ENCODE measurements at regions not wholly inside any gene's neighbourhood (a gene's known extent, or its start where the extent isn't known, plus 50 kb on each side); places are given as distances from the start of the nearest gene placed in this dataset.

- DNase-seq (ENCODE audit: low read depth, low spot score) (no peak), FAIRE-seq (no peak)
- Histone ChIP-seq H3K4me2 (ENCODE audit: insufficient read depth, low read length) (no peak overlapping the region), H3K4me1 (ENCODE audit: control insufficient read depth, extremely low read depth, insufficient read depth, low read length) (peaks cover 34% of the 10 kb centered on the region), H3K9me3 (replicated peaks; ENCODE audit: control insufficient read depth, insufficient read depth, low read length) (no peaks in the 10 kb centered on the region), H3K9me1 (replicated peaks; ENCODE audit: control insufficient read depth, extremely low read depth, insufficient read depth, low read length) (no peaks in the 10 kb centered on the region), H3K36me3 (ENCODE audit: control insufficient read depth in 2 of 2, extremely low read depth in 1 of 2, insufficient read depth in 2 of 2, low read length in 2 of 2) (no peaks in the 10 kb centered on the region), H3K9ac (replicated peaks; ENCODE audit: extremely low read depth, insufficient read depth, low read length) (no peak overlapping the region), H3K4me3 (replicated peaks in 1 of 3; ENCODE audit: insufficient read depth in 1 of 3, low read depth in 1 of 3, low read length in 3 of 3) (no peak overlapping the region), H3K27me3 (ENCODE audit: control insufficient read depth in 2 of 2, insufficient read depth in 2 of 2, low read length in 2 of 2) (no peaks in the 10 kb centered on the region), H3K79me2 (ENCODE audit: control insufficient read depth, insufficient read depth, low read length) (no peaks in the 10 kb centered on the region), H3K27ac (ENCODE audit: insufficient read depth, low read depth, low read length) (no peak overlapping the region), H2AFZ (ENCODE audit: low read depth, low read length) (no peak overlapping the region), H4K20me1 (replicated peaks; ENCODE audit: control insufficient read depth, extremely low read depth, insufficient read depth, low read length) (no peaks in the 10 kb centered on the region)
- TF ChIP-seq MYC (IDR thresholded peaks at IDR 0.05; ENCODE audit: low read depth, low read length) (no peak), JUN (IDR thresholded peaks at IDR 0.05; ENCODE audit: borderline replicate concordance, insufficient read depth, insufficient read length, low read depth) (no peak), POLR2AphosphoS5 (IDR thresholded peaks at IDR 0.05; ENCODE audit: insufficient read depth, low read depth, low read length) (no peak), MAX (IDR thresholded peaks at IDR 0.05; ENCODE audit: insufficient read depth, insufficient read length) (no peak), CTCF (IDR thresholded peaks at IDR 0.05; ENCODE audit: extremely low read depth in 1 of 2, insufficient read depth in 1 of 2, low read depth in 1 of 2, low read length in 2 of 2) (no peak), POLR2A (IDR thresholded peaks at IDR 0.05; ENCODE audit: low read depth, low read length) (no peak), FOS (IDR thresholded peaks at IDR 0.05; ENCODE audit: borderline replicate concordance, insufficient read depth, low read length) (no peak), EZH2 (IDR thresholded peaks at IDR 0.05; ENCODE audit: borderline replicate concordance, low read depth, low read length, severe bottlenecking) (no peak), GATA2 (IDR thresholded peaks at IDR 0.05; ENCODE audit: insufficient read depth, insufficient read length, low read depth, low read length) (no peak)
- dilution Hi-C loops (cut with MboI; ENCODE audit: extremely low pct_ligation_motif_present, low sequenced_read_pairs) (no loop called here), intact Hi-C loops (cut with micrococcal nuclease) (no loop called here)
- BruUV-seq (replicated peaks): no TSS peak
- POLR2A ChIA-PET: no interaction called here
- CTCF ChIA-PET: interaction anchor here (2.2 kb wide), 1 partner anchor 420 kb away, joined by 10 read pairs; no protein-coding TSS in a partner anchor
These were observed 668.7 kb upstream of the ZNF608 start for GRCh38 chr5:125415126-125415525.

Data from endothelial cell of umbilical vein (primary cell).